SK-N-SH treated with all-trans-retinoic acid at 6 μM for 48 hours (cell line): ENCODE measurements at regions not wholly inside any gene's neighbourhood (a gene's known extent, or its start where the extent isn't known, plus 50 kb on each side); places are given as distances from the start of the nearest gene placed in this dataset.
"Not testable (repeated sequence)": the region's sequence is repeated elsewhere in the genome, so short reads cannot be mapped to it uniquely, and the experiment has no call there.

Experiments
- ATAC-seq: fragments of 200-7000 bp; cut with Tn5 transposase; 3 replicates; pipeline ENCODE4 v1.9.1; 2020; ENCODE audit warnings: mild to moderate bottlenecking, moderate library complexity
- ARNTL ChIP-seq: fragments of 450-650 bp; formaldehyde crosslinking; IDR thresholded peaks from 2 replicates; pipeline ENCODE4 v1.5.0; 2020; ENCODE audit warnings: low read depth, mild to moderate bottlenecking, moderate library complexity, borderline replicate concordance
- ESRRG ChIP-seq: fragments of 250-450 bp; sonication (Bioruptor Pico); IDR thresholded peaks from 2 replicates; pipeline ENCODE4 v1.6.1; 2021; ENCODE audit warnings: mild to moderate bottlenecking
- GLIS3 ChIP-seq: fragments of 250-450 bp; sonication (Bioruptor Pico); IDR thresholded peaks from 2 replicates; pipeline ENCODE4 v1.5.0; 2020; ENCODE audit warnings: mild to moderate bottlenecking, moderate library complexity
- ISL1 ChIP-seq: fragments of 250-450 bp; sonication (Bioruptor Pico); IDR thresholded peaks from 2 replicates; pipeline ENCODE4 v2.1.2; 2022; ENCODE audit warnings: mild to moderate bottlenecking, moderate library complexity
- OSR1 ChIP-seq: fragments of 250-450 bp; sonication (Bioruptor Pico); IDR thresholded peaks from 2 replicates; pipeline ENCODE4 v1.8.0; 2022; ENCODE audit warnings: moderate library complexity, mild to moderate bottlenecking, inconsistent platforms
- PPARA ChIP-seq: fragments of 250-450 bp; sonication (Bioruptor Pico); IDR thresholded peaks from 2 replicates; pipeline ENCODE4 v1.5.0; 2020; ENCODE audit warnings: mild to moderate bottlenecking, borderline replicate concordance
- RARB ChIP-seq: fragments of 250-450 bp; sonication (Bioruptor Pico); IDR thresholded peaks from 2 replicates; pipeline ENCODE4 v1.8.0; 2021; ENCODE audit warnings: mild to moderate bottlenecking, moderate library complexity
- SNAI2 ChIP-seq: fragments of 250-450 bp; sonication (Bioruptor Pico); IDR thresholded peaks from 2 replicates; pipeline ENCODE4 v1.5.0; 2020; ENCODE audit warnings: mild to moderate bottlenecking, moderate library complexity
- TCF4 ChIP-seq: fragments of 250-450 bp; sonication (Bioruptor Pico); IDR thresholded peaks from 2 replicates; pipeline ENCODE4 v1.8.0; 2021; ENCODE audit warnings: mild to moderate bottlenecking, moderate library complexity, borderline replicate concordance
- ZC3H10 ChIP-seq: fragments of 250-450 bp; sonication (Bioruptor Pico); IDR thresholded peaks from 2 replicates; pipeline ENCODE4 v1.5.1; 2021; ENCODE audit warnings: mild to moderate bottlenecking, moderate library complexity
- ZFP30 ChIP-seq: fragments of 450-650 bp; formaldehyde crosslinking; IDR thresholded peaks from 2 replicates; pipeline ENCODE4 v1.5.0; 2022; ENCODE audit warnings: mild to moderate bottlenecking, moderate library complexity
- ZNF565 ChIP-seq: fragments of 450-650 bp; formaldehyde crosslinking; conservative IDR thresholded peaks from 2 replicates; pipeline ENCODE4 v1.5.0; 2020; ENCODE audit warnings: low read depth, mild to moderate bottlenecking, moderate library complexity
- ZNF70 ChIP-seq: fragments of 450-650 bp; formaldehyde crosslinking; IDR thresholded peaks from 2 replicates; pipeline ENCODE4 v1.5.0; 2020; ENCODE audit warnings: mild to moderate bottlenecking, moderate library complexity
- ZNF8 ChIP-seq: fragments of 450-650 bp; formaldehyde crosslinking; IDR thresholded peaks from 2 replicates; pipeline ENCODE4 v1.5.0; 2020; ENCODE audit warnings: mild to moderate bottlenecking, moderate library complexity
- TF ChIP-seq, protein P1 (sequence below): fragments of 250-450 bp; sonication (Bioruptor Pico); IDR thresholded peaks from 2 replicates; pipeline ENCODE4 v1.8.0; 2021; ENCODE audit warnings: low read depth, mild to moderate bottlenecking, moderate library complexity, borderline replicate concordance
- TF ChIP-seq, protein P2 (sequence below): fragments of 250-450 bp; sonication (Bioruptor Pico); IDR thresholded peaks from 2 replicates; pipeline ENCODE4 v1.5.0; 2020; ENCODE audit warnings: mild to moderate bottlenecking, moderate library complexity
- TF ChIP-seq, protein P3 (sequence below): fragments of 250-450 bp; sonication (Bioruptor Pico); IDR thresholded peaks from 2 replicates; pipeline ENCODE4 v1.5.1; 2021; ENCODE audit warnings: mild to moderate bottlenecking, moderate library complexity

DNA sequence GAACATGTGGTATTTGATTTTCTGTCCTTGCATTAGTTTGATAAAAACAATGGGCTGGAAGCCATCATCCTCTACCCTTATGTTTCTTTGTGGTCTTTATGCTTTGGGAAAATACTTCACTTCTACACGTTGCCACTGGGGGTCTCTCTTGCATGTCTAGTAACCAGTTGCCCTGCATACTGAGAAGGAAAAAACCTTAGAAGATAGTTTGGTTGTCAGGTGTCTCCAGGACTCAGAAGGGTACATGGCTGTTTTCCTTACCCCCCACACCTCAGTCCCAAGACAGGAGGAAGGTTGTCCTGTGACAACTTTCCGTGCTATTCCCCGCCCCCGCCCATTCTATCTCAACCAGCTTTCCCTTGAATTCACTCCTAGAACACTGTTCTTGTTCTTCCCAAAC, 62.1 kb upstream of the LANCL3 start:
- ATAC-seq, result peak; percentile 88
- TF ChIP-seq ZNF70 (CRISPR knock-in tag), result no peak
- TF ChIP-seq, protein P1, sequence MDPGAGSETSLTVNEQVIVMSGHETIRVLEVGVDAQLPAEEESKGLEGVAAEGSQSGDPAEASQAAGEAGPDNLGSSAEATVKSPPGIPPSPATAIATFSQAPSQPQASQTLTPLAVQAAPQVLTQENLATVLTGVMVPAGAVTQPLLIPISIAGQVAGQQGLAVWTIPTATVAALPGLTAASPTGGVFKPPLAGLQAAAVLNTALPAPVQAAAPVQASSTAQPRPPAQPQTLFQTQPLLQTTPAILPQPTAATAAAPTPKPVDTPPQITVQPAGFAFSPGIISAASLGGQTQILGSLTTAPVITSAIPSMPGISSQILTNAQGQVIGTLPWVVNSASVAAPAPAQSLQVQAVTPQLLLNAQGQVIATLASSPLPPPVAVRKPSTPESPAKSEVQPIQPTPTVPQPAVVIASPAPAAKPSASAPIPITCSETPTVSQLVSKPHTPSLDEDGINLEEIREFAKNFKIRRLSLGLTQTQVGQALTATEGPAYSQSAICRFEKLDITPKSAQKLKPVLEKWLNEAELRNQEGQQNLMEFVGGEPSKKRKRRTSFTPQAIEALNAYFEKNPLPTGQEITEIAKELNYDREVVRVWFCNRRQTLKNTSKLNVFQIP (CRISPR knock-in tag), result no peak
- no peak for TF ChIP-seq ZNF565
- no peak for TF ChIP-seq RARB (CRISPR knock-in tag)
- TF ChIP-seq ZNF8 (CRISPR knock-in tag), result no peak
- TF ChIP-seq, protein P2, sequence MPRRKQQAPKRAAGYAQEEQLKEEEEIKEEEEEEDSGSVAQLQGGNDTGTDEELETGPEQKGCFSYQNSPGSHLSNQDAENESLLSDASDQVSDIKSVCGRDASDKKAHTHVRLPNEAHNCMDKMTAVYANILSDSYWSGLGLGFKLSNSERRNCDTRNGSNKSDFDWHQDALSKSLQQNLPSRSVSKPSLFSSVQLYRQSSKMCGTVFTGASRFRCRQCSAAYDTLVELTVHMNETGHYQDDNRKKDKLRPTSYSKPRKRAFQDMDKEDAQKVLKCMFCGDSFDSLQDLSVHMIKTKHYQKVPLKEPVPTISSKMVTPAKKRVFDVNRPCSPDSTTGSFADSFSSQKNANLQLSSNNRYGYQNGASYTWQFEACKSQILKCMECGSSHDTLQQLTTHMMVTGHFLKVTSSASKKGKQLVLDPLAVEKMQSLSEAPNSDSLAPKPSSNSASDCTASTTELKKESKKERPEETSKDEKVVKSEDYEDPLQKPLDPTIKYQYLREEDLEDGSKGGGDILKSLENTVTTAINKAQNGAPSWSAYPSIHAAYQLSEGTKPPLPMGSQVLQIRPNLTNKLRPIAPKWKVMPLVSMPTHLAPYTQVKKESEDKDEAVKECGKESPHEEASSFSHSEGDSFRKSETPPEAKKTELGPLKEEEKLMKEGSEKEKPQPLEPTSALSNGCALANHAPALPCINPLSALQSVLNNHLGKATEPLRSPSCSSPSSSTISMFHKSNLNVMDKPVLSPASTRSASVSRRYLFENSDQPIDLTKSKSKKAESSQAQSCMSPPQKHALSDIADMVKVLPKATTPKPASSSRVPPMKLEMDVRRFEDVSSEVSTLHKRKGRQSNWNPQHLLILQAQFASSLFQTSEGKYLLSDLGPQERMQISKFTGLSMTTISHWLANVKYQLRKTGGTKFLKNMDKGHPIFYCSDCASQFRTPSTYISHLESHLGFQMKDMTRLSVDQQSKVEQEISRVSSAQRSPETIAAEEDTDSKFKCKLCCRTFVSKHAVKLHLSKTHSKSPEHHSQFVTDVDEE, result no peak
- TF ChIP-seq ISL1 (CRISPR knock-in tag), result no peak
- TF ChIP-seq, protein P3, sequence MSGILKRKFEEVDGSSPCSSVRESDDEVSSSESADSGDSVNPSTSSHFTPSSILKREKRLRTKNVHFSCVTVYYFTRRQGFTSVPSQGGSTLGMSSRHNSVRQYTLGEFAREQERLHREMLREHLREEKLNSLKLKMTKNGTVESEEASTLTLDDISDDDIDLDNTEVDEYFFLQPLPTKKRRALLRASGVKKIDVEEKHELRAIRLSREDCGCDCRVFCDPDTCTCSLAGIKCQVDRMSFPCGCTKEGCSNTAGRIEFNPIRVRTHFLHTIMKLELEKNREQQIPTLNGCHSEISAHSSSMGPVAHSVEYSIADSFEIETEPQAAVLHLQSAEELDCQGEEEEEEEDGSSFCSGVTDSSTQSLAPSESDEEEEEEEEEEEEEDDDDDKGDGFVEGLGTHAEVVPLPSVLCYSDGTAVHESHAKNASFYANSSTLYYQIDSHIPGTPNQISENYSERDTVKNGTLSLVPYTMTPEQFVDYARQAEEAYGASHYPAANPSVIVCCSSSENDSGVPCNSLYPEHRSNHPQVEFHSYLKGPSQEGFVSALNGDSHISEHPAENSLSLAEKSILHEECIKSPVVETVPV, result no peak
- no peak for TF ChIP-seq ZFP30
- TF ChIP-seq ARNTL (CRISPR knock-in tag), result no peak
- TF ChIP-seq PPARA (CRISPR knock-in tag), result no peak
- no peak for TF ChIP-seq ZC3H10
- no peak for TF ChIP-seq OSR1 (CRISPR knock-in tag)
- TF ChIP-seq GLIS3 (CRISPR knock-in tag), result no peak
- TF ChIP-seq TCF4 (CRISPR knock-in tag), result no peak
- TF ChIP-seq ESRRG, result no peak
- TF ChIP-seq SNAI2 (CRISPR knock-in tag), result no peak

DNA sequence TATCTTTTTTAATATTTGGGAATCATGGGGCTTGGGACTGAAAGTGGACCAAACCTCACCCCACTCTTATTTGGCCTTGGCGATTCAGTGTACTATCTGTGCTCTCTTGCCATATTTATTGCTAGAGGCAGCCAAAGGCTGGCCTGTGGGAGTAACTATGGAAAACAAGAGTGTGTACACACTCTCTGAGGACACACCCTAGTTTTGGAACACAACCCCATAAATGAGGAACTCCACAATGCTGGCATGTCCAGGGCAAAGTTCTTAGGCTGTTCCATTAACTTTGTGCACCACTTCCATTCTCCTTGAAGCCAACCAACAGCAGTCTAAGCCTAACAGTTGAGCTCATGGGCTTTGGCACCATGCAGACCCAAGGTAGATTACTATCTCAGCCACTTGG, 54.9 kb upstream of the LANCL3 start:
- ATAC-seq, result not testable (repeated sequence)

DNA sequence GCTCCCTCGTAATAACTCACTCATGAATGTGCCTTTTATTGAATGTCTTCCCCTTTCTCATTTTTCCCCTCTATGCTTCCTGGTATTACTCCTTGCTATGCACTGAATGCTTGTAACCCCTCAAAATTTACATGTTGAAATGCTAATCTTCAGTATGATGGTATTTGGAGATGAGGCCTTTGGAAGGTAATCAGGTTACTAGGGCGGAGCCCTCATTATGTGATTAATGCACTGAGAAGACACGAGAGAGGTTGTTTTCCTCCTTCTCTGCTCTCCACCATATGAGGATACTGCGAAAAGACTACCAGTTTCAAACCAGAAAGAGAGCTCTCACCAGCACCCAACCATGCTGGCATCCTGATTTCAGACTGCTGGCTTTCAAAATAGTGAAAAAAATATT, 52.2 kb upstream of the LANCL3 start:
- ATAC-seq, result not testable (repeated sequence)

DNA sequence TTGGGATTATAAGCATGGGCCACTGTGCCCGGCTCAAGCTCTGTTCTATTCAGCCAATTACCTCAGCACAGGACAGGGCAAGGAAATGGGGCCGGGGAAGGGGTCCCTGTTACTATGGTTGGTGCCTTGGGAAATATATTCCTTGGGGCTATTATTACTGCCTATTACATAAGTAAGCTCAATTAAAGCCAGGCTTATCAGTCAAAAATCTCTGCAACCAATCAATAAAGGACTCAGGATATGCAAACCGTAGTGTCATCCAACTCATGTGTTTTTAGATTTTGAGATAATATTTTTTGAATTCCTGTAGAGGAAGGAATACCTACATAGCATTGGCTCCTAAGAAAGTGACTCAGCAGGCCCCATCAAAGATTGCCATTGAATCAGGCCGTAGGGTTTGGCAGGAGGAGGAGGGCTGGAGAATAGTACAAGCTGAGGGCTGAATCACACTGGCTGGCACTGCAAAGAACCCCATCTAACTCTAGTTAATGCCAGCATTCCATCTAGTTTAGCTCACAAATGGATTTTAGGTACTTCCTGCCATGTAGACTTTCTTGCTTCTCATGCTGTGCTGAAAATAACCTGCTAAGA, 50.5 kb upstream of the LANCL3 start:
- peak; percentile 97 for ATAC-seq
